GM23338 (cell line): ENCODE measurements at regions not wholly inside any gene's neighbourhood (a gene's known extent, or its start where the extent isn't known, plus 50 kb on each side); places are given as distances from the start of the nearest gene placed in this dataset.

Experiments
- ATAC-seq: fragments of 200-7000 bp; cut with Tn5 transposase; 3 replicates; pipeline ENCODE4 v1.9.1; 2020
- DNase-seq: peaks from one replicate; pipeline ENCODE4 v3.0.0-alpha.2; 2015; ENCODE audit warnings: low spot score
- H2AFZ ChIP-seq: fragments of 200-600 bp; sonication (generic); 2 replicates; pipeline ENCODE4 v1.8.0; 2016; ENCODE audit warnings: antibody characterized with exemption, mild to moderate bottlenecking, moderate library complexity
- H3F3A ChIP-seq: fragments of 200-600 bp; sonication (generic); replicated peaks from 2 replicates; pipeline ENCODE4 v1.8.0; 2017; ENCODE audit warnings: antibody characterized with exemption, mixed run types, low read depth
- H3K27ac ChIP-seq: fragments of 200-600 bp; sonication (generic); 2 replicates; pipeline ENCODE4 v1.6.1; 2016; ENCODE audit warnings: low read depth
- H3K27me3 ChIP-seq: fragments of 200-600 bp; sonication (generic); 2 replicates; pipeline ENCODE4 v1.8.0; 2016; ENCODE audit warnings: mild to moderate bottlenecking, mixed run types, moderate library complexity; ENCODE audit not compliant: insufficient read depth
- H3K36me3 ChIP-seq: fragments of 200-600 bp; sonication (generic); 2 replicates; pipeline ENCODE4 v1.8.0; 2016; ENCODE audit warnings: mild to moderate bottlenecking; ENCODE audit not compliant: insufficient read depth
- H3K4me1 ChIP-seq: fragments of 200-600 bp; sonication (generic); 2 replicates; pipeline ENCODE4 v1.8.0; 2016; ENCODE audit warnings: mild to moderate bottlenecking, moderate library complexity; ENCODE audit not compliant: insufficient read depth
- H3K4me2 ChIP-seq: fragments of 200-600 bp; sonication (generic); 2 replicates; pipeline ENCODE4 v1.7.1; 2017; ENCODE audit warnings: mixed run types
- H3K4me3 ChIP-seq: fragments of 200-600 bp; sonication (generic); 2 replicates; pipeline ENCODE4 v1.6.1; 2016; ENCODE audit warnings: mixed run types
- H3K79me2 ChIP-seq: fragments of 200-600 bp; sonication (generic); replicated peaks from 2 replicates; pipeline ENCODE4 v1.8.0; 2017; ENCODE audit warnings: mild to moderate bottlenecking; ENCODE audit not compliant: insufficient read depth
- H3K9me2 ChIP-seq: fragments of 200-600 bp; sonication (generic); 2 replicates; pipeline ENCODE4 v1.8.0; 2017; ENCODE audit not compliant: insufficient read depth
- H4K20me1 ChIP-seq: fragments of 200-600 bp; sonication (generic); replicated peaks from 2 replicates; pipeline ENCODE4 v1.8.0; 2017; ENCODE audit warnings: mild to moderate bottlenecking; ENCODE audit not compliant: insufficient read depth
- H3K27ac Mint-ChIP-seq: 2 replicates; pipeline ENCODE4 v1.8.0; 2020; ENCODE audit warnings: inconsistent platforms, mild to moderate bottlenecking, moderate library complexity, mixed read lengths
- H3K27me3 Mint-ChIP-seq: 3 replicates; pipeline ENCODE4 v1.8.0; 2022; ENCODE audit warnings: low read depth, mild to moderate bottlenecking, moderate library complexity, mixed read lengths, inconsistent platforms; ENCODE audit not compliant: insufficient read depth, poor library complexity
- H3K36me3 Mint-ChIP-seq: 3 replicates; pipeline ENCODE4 v1.8.0; 2021; ENCODE audit warnings: low read depth, mild to moderate bottlenecking, inconsistent platforms, moderate library complexity, mixed read lengths
- H3K4me1 Mint-ChIP-seq: 3 replicates; pipeline ENCODE4 v1.8.0; 2020; ENCODE audit warnings: mild to moderate bottlenecking, inconsistent platforms, mixed read lengths
- H3K4me3 Mint-ChIP-seq: 3 replicates; pipeline ENCODE4 v1.8.0; 2021; ENCODE audit warnings: moderate library complexity, mild to moderate bottlenecking, inconsistent platforms, mixed read lengths
- H3K9me3 Mint-ChIP-seq: 3 replicates; pipeline ENCODE4 v1.8.0; 2020; ENCODE audit warnings: moderate library complexity, mild to moderate bottlenecking, inconsistent platforms, mixed read lengths
- CREB1 ChIP-seq: fragments of 250-450 bp; sonication (Bioruptor Pico); IDR thresholded peaks from 2 replicates; pipeline ENCODE4 v1.5.0; 2020; ENCODE audit warnings: low read depth, mild to moderate bottlenecking, moderate library complexity
- EZH2 ChIP-seq: fragments of 200-600 bp; sonication (generic); IDR thresholded peaks from one replicate; pipeline ENCODE4 v1.8.0; 2017; ENCODE audit warnings: antibody characterized with exemption, mild to moderate bottlenecking, low read depth; ENCODE audit not compliant: unreplicated experiment
- EZH2phosphoT487 ChIP-seq: fragments of 200-600 bp; sonication (generic); IDR thresholded peaks from one replicate; pipeline ENCODE4 v1.8.1; 2018; ENCODE audit warnings: antibody characterized with exemption; ENCODE audit not compliant: unreplicated experiment
- JUNB ChIP-seq: IDR thresholded peaks from one replicate; pipeline ENCODE4 v1.6.1; 2016; ENCODE audit warnings: antibody characterized with exemption; ENCODE audit not compliant: unreplicated experiment
- POLR2AphosphoS5 ChIP-seq: IDR thresholded peaks from 2 replicates; pipeline ENCODE4 v1.6.1; 2016; ENCODE audit warnings: antibody characterized with exemption, low read depth
- STAT1 ChIP-seq: IDR thresholded peaks from one replicate; pipeline ENCODE4 v1.6.1; 2016; ENCODE audit warnings: antibody characterized with exemption; ENCODE audit not compliant: unreplicated experiment
- ZNF114 ChIP-seq: fragments of 250-450 bp; sonication (Bioruptor Pico); IDR thresholded peaks from 2 replicates; pipeline ENCODE4 v1.5.0; 2020; ENCODE audit warnings: mild to moderate bottlenecking, moderate library complexity
- ZNF331 ChIP-seq: fragments of 250-450 bp; sonication (Bioruptor Pico); IDR thresholded peaks from 2 replicates; pipeline ENCODE4 v1.5.0; 2020; ENCODE audit warnings: low read depth, mild to moderate bottlenecking, moderate library complexity
- TF ChIP-seq, protein P1 (sequence below): IDR thresholded peaks from 2 replicates; pipeline ENCODE4 v1.6.1; 2016; ENCODE audit warnings: antibody characterized with exemption
- TF ChIP-seq, protein P2 (sequence below): IDR thresholded peaks from one replicate; pipeline ENCODE4 v1.6.1; 2018; ENCODE audit warnings: antibody characterized with exemption; ENCODE audit not compliant: unreplicated experiment
- TF ChIP-seq, protein P3 (sequence below), 2 experiments: fragments of 200-600 bp in 1 of 2; sonication (generic) in 1 of 2; conservative IDR thresholded peaks; 2 replicates each; pipeline versions ENCODE4 v1.5.1 to v1.6.1; 2016 to 2017; ENCODE audit warnings: antibody characterized with exemption in 2 of 2, low read depth in 2 of 2, mild to moderate bottlenecking in 2 of 2, moderate library complexity in 1 of 2

DNA sequence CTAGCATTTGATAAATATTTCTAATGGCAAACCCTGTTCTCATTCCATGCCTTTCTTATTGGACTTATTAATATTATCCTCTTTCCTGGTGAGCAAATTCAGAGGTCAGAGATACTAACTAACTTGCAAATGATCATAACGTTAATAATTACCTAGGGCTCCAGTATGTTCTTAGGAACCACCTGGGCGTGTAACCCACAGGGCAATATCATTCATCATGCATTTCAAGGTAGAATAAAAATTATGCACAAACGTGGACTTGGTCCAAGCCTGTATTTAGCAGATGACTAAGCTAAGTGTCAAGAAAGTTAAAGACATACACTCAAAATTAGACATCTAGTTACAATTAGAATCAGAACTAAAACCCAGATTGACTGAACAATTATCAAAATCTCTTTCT is 850.1 kb downstream of the TRIML1 start (continued):
- TF ChIP-seq, protein P1, sequence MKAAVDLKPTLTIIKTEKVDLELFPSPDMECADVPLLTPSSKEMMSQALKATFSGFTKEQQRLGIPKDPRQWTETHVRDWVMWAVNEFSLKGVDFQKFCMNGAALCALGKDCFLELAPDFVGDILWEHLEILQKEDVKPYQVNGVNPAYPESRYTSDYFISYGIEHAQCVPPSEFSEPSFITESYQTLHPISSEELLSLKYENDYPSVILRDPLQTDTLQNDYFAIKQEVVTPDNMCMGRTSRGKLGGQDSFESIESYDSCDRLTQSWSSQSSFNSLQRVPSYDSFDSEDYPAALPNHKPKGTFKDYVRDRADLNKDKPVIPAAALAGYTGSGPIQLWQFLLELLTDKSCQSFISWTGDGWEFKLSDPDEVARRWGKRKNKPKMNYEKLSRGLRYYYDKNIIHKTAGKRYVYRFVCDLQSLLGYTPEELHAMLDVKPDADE: no peak
- no peak for TF ChIP-seq ZNF331
- no peak for TF ChIP-seq ZNF114 (CRISPR knock-in tag)
- TF ChIP-seq, protein P2, sequence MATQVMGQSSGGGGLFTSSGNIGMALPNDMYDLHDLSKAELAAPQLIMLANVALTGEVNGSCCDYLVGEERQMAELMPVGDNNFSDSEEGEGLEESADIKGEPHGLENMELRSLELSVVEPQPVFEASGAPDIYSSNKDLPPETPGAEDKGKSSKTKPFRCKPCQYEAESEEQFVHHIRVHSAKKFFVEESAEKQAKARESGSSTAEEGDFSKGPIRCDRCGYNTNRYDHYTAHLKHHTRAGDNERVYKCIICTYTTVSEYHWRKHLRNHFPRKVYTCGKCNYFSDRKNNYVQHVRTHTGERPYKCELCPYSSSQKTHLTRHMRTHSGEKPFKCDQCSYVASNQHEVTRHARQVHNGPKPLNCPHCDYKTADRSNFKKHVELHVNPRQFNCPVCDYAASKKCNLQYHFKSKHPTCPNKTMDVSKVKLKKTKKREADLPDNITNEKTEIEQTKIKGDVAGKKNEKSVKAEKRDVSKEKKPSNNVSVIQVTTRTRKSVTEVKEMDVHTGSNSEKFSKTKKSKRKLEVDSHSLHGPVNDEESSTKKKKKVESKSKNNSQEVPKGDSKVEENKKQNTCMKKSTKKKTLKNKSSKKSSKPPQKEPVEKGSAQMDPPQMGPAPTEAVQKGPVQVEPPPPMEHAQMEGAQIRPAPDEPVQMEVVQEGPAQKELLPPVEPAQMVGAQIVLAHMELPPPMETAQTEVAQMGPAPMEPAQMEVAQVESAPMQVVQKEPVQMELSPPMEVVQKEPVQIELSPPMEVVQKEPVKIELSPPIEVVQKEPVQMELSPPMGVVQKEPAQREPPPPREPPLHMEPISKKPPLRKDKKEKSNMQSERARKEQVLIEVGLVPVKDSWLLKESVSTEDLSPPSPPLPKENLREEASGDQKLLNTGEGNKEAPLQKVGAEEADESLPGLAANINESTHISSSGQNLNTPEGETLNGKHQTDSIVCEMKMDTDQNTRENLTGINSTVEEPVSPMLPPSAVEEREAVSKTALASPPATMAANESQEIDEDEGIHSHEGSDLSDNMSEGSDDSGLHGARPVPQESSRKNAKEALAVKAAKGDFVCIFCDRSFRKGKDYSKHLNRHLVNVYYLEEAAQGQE: no peak

DNA sequence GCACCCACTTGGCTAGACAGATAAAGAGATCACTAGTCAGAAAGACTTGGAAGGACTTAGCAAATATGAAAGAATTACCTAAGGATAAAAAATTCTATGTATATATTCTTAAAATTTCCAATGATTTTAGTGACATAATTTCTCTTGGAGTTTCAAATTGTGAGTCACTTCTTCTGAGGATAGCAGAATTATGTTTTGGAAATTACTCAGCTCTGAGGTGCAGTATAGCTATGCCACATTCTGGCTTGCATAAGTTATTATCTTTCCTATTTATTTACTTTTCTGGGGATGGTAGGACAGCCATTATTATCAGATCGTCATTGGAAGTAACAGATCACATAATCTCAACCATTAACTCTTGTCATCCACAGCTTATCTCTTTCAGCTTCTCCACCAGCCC is 853.5 kb downstream of the TRIML1 start:
- H3K36me3 Mint-ChIP-seq: peaks cover 4% of the 10 kb centered on the region; the same call in 1 of the 3 replicates

DNA sequence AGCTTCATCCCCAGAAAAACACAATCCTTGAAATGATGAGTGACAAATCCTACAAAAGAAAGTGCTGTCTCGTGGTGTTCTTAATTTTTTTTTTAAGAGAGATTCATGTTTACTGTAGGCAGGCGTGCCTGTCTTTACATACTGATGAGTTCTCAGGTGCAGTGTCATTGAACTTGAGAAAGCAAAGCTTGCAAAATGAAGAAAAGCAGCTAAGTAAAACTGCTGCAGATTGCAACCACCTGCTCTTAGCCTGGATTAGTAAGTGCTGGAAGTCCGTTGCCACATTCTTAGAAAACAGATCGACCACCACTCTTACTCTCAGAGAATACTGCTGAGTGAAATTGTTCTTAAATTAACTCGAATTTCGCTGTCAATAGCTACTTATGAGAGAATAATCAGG is 854.6 kb downstream of the TRIML1 start:
- Mint-ChIP-seq H3K4me3 (no peak overlapping the region), H3K9me3 (0 out of 3 replicates have a peak, but pooled peaks cover 4% of the 10 kb centered on the region), H3K27ac (no peak overlapping the region), H3K4me1 (peaks cover 5% of the 10 kb centered on the region; the same call in 1 of the 3 replicates), H3K36me3 (peaks cover 4% of the 10 kb centered on the region; the same call in 1 of the 3 replicates), H3K27me3 (no peaks in the 10 kb centered on the region)
- H3K4me3 ChIP-seq: no peak overlapping the region
- H3F3A ChIP-seq: no peaks in the 10 kb centered on the region
- no peaks in the 10 kb centered on the region for H3K36me3 ChIP-seq
- ATAC-seq (no peak), DNase-seq (no peak)
- H3K4me1 ChIP-seq: no peaks in the 10 kb centered on the region
- no peaks in the 10 kb centered on the region for H4K20me1 ChIP-seq
- H3K27ac ChIP-seq: no peak overlapping the region
- H3K9me2 ChIP-seq: no peaks in the 10 kb centered on the region
- H3K27me3 ChIP-seq: no peaks in the 10 kb centered on the region
- H3K4me2 ChIP-seq: no peak overlapping the region
- H2AFZ ChIP-seq: peak overlapping the region; percentile 73; the same call in 1 of the 2 replicates
- no peaks in the 10 kb centered on the region for H3K79me2 ChIP-seq
- TF ChIP-seq, protein P2: no peak
- no peak for TF ChIP-seq CREB1 (CRISPR knock-in tag)
- TF ChIP-seq EZH2: no peak
- no peak for TF ChIP-seq POLR2AphosphoS5
- no peak for TF ChIP-seq STAT1
- no peak for TF ChIP-seq JUNB
- no peak for TF ChIP-seq EZH2phosphoT487
- TF ChIP-seq, protein P3, sequence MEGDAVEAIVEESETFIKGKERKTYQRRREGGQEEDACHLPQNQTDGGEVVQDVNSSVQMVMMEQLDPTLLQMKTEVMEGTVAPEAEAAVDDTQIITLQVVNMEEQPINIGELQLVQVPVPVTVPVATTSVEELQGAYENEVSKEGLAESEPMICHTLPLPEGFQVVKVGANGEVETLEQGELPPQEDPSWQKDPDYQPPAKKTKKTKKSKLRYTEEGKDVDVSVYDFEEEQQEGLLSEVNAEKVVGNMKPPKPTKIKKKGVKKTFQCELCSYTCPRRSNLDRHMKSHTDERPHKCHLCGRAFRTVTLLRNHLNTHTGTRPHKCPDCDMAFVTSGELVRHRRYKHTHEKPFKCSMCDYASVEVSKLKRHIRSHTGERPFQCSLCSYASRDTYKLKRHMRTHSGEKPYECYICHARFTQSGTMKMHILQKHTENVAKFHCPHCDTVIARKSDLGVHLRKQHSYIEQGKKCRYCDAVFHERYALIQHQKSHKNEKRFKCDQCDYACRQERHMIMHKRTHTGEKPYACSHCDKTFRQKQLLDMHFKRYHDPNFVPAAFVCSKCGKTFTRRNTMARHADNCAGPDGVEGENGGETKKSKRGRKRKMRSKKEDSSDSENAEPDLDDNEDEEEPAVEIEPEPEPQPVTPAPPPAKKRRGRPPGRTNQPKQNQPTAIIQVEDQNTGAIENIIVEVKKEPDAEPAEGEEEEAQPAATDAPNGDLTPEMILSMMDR (conservative IDR thresholded peaks at IDR 0.05; ENCODE audit: low read depth in 2 of 2): no peak

More for the DNA sequence above, 853.5 kb downstream of the TRIML1 start:
- peaks cover 5% of the 10 kb centered on the region; the same call in 1 of the 3 replicates for H3K4me1 Mint-ChIP-seq
- Histone ChIP-seq H3K36me3 (no peaks in the 10 kb centered on the region), H3K27ac (no peak overlapping the region), H3K9me2 (no peaks in the 10 kb centered on the region), H4K20me1 (no peaks in the 10 kb centered on the region), H3K4me2 (no peak overlapping the region), H3K4me1 (no peaks in the 10 kb centered on the region), H3K79me2 (no peaks in the 10 kb centered on the region), H2AFZ (no peak overlapping the region), H3K4me3 (no peak overlapping the region), H3K27me3 (no peaks in the 10 kb centered on the region), H3F3A (no peaks in the 10 kb centered on the region)
- H3K9me3 Mint-ChIP-seq: 0 out of 3 replicates have a peak, but pooled peaks cover 4% of the 10 kb centered on the region
- TF ChIP-seq, protein P1: no peak
- TF ChIP-seq EZH2phosphoT487: no peak
- no peaks in the 10 kb centered on the region for H3K27me3 Mint-ChIP-seq
- no peak for ATAC-seq
- no peak for DNase-seq
- H3K4me3 Mint-ChIP-seq: no peak overlapping the region
- H3K27ac Mint-ChIP-seq: no peak overlapping the region
